IPS-20b (cell line): ENCODE measurements at regions not wholly inside any gene's neighbourhood (a gene's known extent, or its start where the extent isn't known, plus 50 kb on each side); places are given as distances from the start of the nearest gene placed in this dataset.

ENCODE experiments used
- H3K27ac ChIP-seq: one replicate; pipeline ENCODE4 v1.5.1; 2013; ENCODE audit warnings: low read length
- H3K27me3 ChIP-seq: 2 replicates; pipeline ENCODE4 v1.6.1; 2013; ENCODE audit warnings: mild to moderate bottlenecking, low read length, inconsistent platforms; ENCODE audit not compliant: insufficient read depth
- H3K36me3 ChIP-seq: 2 replicates; pipeline ENCODE4 v1.6.1; 2013; ENCODE audit warnings: low read depth, mild to moderate bottlenecking, inconsistent platforms, low read length, moderate library complexity; ENCODE audit not compliant: insufficient read depth
- H3K4me1 ChIP-seq: 2 replicates; pipeline ENCODE4 v1.6.1; 2013; ENCODE audit warnings: mild to moderate bottlenecking, control low read depth, inconsistent platforms, low read length, moderate library complexity; ENCODE audit not compliant: insufficient read depth
- H3K4me3 ChIP-seq: 2 replicates; pipeline ENCODE4 v1.5.1; 2013; ENCODE audit warnings: mild to moderate bottlenecking, low read length, inconsistent platforms
- H3K9ac ChIP-seq: 2 replicates; pipeline ENCODE4 v1.6.1; 2013; ENCODE audit warnings: low read depth, mild to moderate bottlenecking, inconsistent platforms, low read length, moderate library complexity
- H3K9me3 ChIP-seq: 2 replicates; pipeline ENCODE4 v1.6.1; 2013; ENCODE audit warnings: mild to moderate bottlenecking, low read depth, low read length, inconsistent platforms; ENCODE audit not compliant: insufficient read depth

- Histone ChIP-seq H3K9me3 (no peaks in the 10 kb centered on the region), H3K27me3 (no peaks in the 10 kb centered on the region), H3K4me3 (no peak overlapping the region), H3K27ac (no peak overlapping the region), H3K9ac (no peak overlapping the region), H3K4me1 (no peaks in the 10 kb centered on the region), H3K36me3 (no peaks in the 10 kb centered on the region)
These were observed 277.2 kb upstream of the SLC24A2 start for GRCh38 chr9:20065796-20066700.

GRCh38 chr9:20065046-20065445, 276.2 kb upstream of the SLC24A2 start:
- no peak overlapping the region for H3K27ac ChIP-seq
- no peaks in the 10 kb centered on the region for H3K9me3 ChIP-seq
- H3K4me1 ChIP-seq: no peaks in the 10 kb centered on the region
- no peaks in the 10 kb centered on the region for H3K36me3 ChIP-seq
- no peak overlapping the region for H3K4me3 ChIP-seq
- no peaks in the 10 kb centered on the region for H3K27me3 ChIP-seq
- no peak overlapping the region for H3K9ac ChIP-seq

GRCh38 chr9:20054734-20055133, 265.9 kb upstream of the SLC24A2 start:
- no peak overlapping the region for H3K4me3 ChIP-seq
- H3K9me3 ChIP-seq: no peaks in the 10 kb centered on the region
- H3K27ac ChIP-seq: no peak overlapping the region
- H3K27me3 ChIP-seq: no peaks in the 10 kb centered on the region
- H3K9ac ChIP-seq: no peak overlapping the region
- H3K36me3 ChIP-seq: no peaks in the 10 kb centered on the region
- no peaks in the 10 kb centered on the region; the same call in 1 of the 2 replicates for H3K4me1 ChIP-seq

GRCh38 chr9:20048985-20049384, 260.1 kb upstream of the SLC24A2 start:
- H3K9ac ChIP-seq: no peak overlapping the region
- H3K36me3 ChIP-seq: no peaks in the 10 kb centered on the region
- no peaks in the 10 kb centered on the region; the same call in 1 of the 2 replicates for H3K4me1 ChIP-seq
- H3K27me3 ChIP-seq: no peaks in the 10 kb centered on the region
- H3K4me3 ChIP-seq: no peak overlapping the region
- no peak overlapping the region for H3K27ac ChIP-seq
- H3K9me3 ChIP-seq: no peaks in the 10 kb centered on the region

GRCh38 chr9:20048437-20048836, 259.6 kb upstream of the SLC24A2 start:
- Histone ChIP-seq H3K4me1 (no peaks in the 10 kb centered on the region; the same call in 1 of the 2 replicates), H3K9me3 (no peaks in the 10 kb centered on the region), H3K27me3 (no peaks in the 10 kb centered on the region), H3K36me3 (no peaks in the 10 kb centered on the region), H3K4me3 (no peak overlapping the region), H3K27ac (no peak overlapping the region), H3K9ac (no peak overlapping the region)

- Histone ChIP-seq H3K4me3 (no peak overlapping the region), H3K27ac (no peak overlapping the region), H3K9ac (no peak overlapping the region), H3K36me3 (no peaks in the 10 kb centered on the region), H3K4me1 (peaks cover 3% of the 10 kb centered on the region; the same call in 1 of the 2 replicates), H3K27me3 (no peaks in the 10 kb centered on the region), H3K9me3 (no peaks in the 10 kb centered on the region)
These were observed 255.8 kb upstream of the SLC24A2 start for GRCh38 chr9:20044686-20045085.

- Histone ChIP-seq H3K4me3 (no peak overlapping the region), H3K9ac (no peak overlapping the region), H3K36me3 (no peaks in the 10 kb centered on the region), H3K27me3 (no peaks in the 10 kb centered on the region), H3K9me3 (no peaks in the 10 kb centered on the region), H3K4me1 (peaks cover 5% of the 10 kb centered on the region; the same call in 1 of the 2 replicates), H3K27ac (no peak overlapping the region)
These were observed 254.6 kb upstream of the SLC24A2 start for GRCh38 chr9:20043461-20043860.

GRCh38 chr9:20043035-20043434, 254.2 kb upstream of the SLC24A2 start:
- H3K4me3 ChIP-seq: no peak overlapping the region
- H3K36me3 ChIP-seq: no peaks in the 10 kb centered on the region
- H3K27ac ChIP-seq: no peak overlapping the region
- H3K27me3 ChIP-seq: no peaks in the 10 kb centered on the region
- H3K9me3 ChIP-seq: no peaks in the 10 kb centered on the region
- peaks cover 6% of the 10 kb centered on the region; the same call in 1 of the 2 replicates for H3K4me1 ChIP-seq
- H3K9ac ChIP-seq: no peak overlapping the region

- H3K9me3 ChIP-seq: no peaks in the 10 kb centered on the region
- H3K4me3 ChIP-seq: no peak overlapping the region
- no peaks in the 10 kb centered on the region for H3K27me3 ChIP-seq
- no peak overlapping the region for H3K9ac ChIP-seq
- H3K36me3 ChIP-seq: no peaks in the 10 kb centered on the region
- no peak overlapping the region for H3K27ac ChIP-seq
- H3K4me1 ChIP-seq: peaks cover 6% of the 10 kb centered on the region; the same call in 1 of the 2 replicates
These were observed 253.4 kb upstream of the SLC24A2 start for GRCh38 chr9:20042128-20042711.

- Histone ChIP-seq H3K27ac (no peak overlapping the region), H3K36me3 (no peaks in the 10 kb centered on the region)
These were observed 252.9 kb upstream of the SLC24A2 start for GRCh38 chr9:20041697-20042081.

GRCh38 chr9:20040991-20041696, 252.3 kb upstream of the SLC24A2 start:
- no peaks in the 10 kb centered on the region for H3K9me3 ChIP-seq
- H3K9ac ChIP-seq: no peak overlapping the region
- H3K36me3 ChIP-seq: no peaks in the 10 kb centered on the region
- peaks cover 6% of the 10 kb centered on the region; the same call in 1 of the 2 replicates for H3K4me1 ChIP-seq
- H3K27me3 ChIP-seq: no peaks in the 10 kb centered on the region
- no peak overlapping the region for H3K4me3 ChIP-seq
- H3K27ac ChIP-seq: no peak overlapping the region

More at GRCh38 chr9:20041697-20042081, 252.9 kb upstream of the SLC24A2 start:
- Histone ChIP-seq H3K9ac (no peak overlapping the region), H3K4me3 (no peak overlapping the region), H3K4me1 (peaks cover 6% of the 10 kb centered on the region; the same call in 1 of the 2 replicates), H3K27me3 (no peaks in the 10 kb centered on the region), H3K9me3 (no peaks in the 10 kb centered on the region)
